Lower leg skin (tissue), 3 donors: ENCODE measurements at regions not wholly inside any gene's neighbourhood (a gene's known extent, or its start where the extent isn't known, plus 50 kb on each side); places are given as distances from the start of the nearest gene placed in this dataset.

ENCODE experiments used
- POLR2A ChIP-seq, 2 donors: fragments of 450-650 bp; IDR thresholded peaks; one replicate each; pipeline ENCODE4 v1.6.1; 2016 to 2017; ENCODE audit warnings: antibody characterized with exemption in 2 of 2, mild to moderate bottlenecking in 1 of 2, moderate library complexity in 1 of 2
- TF ChIP-seq, protein P1 (sequence below), 3 donors: fragments of 450-650 bp; IDR thresholded peaks; one replicate each; pipeline ENCODE4 v1.5.1; 2016; ENCODE audit warnings: antibody characterized with exemption in 3 of 3, mild to moderate bottlenecking in 3 of 3, moderate library complexity in 2 of 3

DNA sequence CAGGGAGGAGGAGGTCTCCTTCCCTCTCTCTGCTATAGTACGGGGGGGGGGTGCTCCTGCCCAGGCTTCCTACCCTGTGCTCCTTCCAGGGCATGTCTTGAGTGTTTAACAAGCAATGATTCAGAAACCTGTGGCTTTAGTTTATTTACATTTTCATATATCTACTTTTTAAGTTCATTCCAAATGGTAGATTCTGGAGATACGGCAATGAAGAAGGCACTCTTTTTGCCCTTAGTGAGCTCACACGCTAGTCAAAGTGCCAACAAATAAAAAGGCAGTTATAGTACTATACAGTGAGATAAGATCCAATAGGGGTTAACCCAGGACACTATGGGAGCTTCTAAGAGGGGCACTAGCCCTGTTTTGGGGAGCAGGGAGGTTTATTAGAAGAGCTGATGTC, 169.3 kb upstream of the CACNA1E start:
- no peak for TF ChIP-seq POLR2A (IDR thresholded peaks at IDR 0.05)
- TF ChIP-seq, protein P1, sequence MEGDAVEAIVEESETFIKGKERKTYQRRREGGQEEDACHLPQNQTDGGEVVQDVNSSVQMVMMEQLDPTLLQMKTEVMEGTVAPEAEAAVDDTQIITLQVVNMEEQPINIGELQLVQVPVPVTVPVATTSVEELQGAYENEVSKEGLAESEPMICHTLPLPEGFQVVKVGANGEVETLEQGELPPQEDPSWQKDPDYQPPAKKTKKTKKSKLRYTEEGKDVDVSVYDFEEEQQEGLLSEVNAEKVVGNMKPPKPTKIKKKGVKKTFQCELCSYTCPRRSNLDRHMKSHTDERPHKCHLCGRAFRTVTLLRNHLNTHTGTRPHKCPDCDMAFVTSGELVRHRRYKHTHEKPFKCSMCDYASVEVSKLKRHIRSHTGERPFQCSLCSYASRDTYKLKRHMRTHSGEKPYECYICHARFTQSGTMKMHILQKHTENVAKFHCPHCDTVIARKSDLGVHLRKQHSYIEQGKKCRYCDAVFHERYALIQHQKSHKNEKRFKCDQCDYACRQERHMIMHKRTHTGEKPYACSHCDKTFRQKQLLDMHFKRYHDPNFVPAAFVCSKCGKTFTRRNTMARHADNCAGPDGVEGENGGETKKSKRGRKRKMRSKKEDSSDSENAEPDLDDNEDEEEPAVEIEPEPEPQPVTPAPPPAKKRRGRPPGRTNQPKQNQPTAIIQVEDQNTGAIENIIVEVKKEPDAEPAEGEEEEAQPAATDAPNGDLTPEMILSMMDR (IDR thresholded peaks at IDR 0.05) = no peak
